ENCODE measurements at regions not wholly inside any gene's neighbourhood (a gene's known extent, or its start where the extent isn't known, plus 50 kb on each side); places are given as distances from the start of the nearest gene placed in this dataset.
"Not testable (repeated sequence)": the region's sequence is repeated elsewhere in the genome, so short reads cannot be mapped to it uniquely, and the experiment has no call there.

DNA sequence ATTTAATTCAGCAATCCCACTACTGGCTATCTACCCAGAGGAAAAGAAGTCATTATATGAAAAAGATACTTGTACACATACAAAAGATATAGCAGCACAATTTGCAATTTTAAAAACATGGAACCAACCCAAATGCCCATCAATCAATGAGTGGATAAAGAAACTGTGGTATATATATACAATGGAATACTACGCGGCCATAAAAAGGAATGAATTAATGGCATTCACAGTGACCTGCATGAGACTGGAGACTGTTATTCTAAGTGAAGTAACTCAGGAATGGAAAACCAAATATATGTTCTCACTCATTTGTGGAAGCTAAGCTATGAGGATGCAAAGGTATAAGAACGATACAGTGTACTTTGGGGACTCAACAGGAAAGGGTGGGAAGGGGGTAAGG lies 102.8 kb upstream of the KCNMA1 start:
- DNase-seq; H3K36me3 Mint-ChIP-seq; POLR2A ChIA-PET; H3K27ac Mint-ChIP-seq; H3K9me3 Mint-ChIP-seq; H3K4me3 Mint-ChIP-seq; ATAC-seq (ENCODE audit: low read depth); H3K4me1 Mint-ChIP-seq: not testable (repeated sequence)
- H3K27me3 Mint-ChIP-seq: peaks cover 11% of the 10 kb centered on the region

DNA sequence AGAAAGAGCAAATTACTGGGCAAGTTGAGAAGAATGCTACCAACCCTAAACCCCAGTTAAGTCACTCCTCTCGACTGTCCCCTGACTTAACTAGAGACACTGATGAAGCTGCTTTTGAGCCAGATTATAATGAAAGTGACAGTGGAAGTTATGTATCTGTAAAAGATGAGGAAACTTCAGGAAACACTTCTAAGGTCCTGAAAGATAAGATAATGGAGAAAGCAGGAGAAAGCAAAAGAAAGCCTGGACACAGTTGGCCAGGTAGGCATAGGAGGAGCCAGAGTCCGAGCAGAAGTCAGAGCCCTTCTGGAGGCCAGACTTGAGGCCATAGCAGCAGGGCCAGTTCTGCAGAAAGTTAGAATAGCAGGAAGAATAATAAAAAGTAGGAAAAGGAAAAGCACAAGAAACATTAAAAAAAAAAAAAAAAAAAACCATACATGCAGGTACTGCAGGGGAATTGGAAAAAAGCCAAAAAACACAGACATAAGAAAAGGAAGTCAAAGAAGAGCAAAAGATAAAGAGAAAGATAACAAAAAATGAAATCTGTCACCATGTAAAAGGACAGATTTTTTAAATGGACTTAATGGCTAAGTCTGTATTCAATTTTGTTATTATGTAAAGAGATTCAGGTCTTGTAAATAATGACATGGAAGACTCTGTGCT lies 101.0 kb upstream of the KCNMA1 start:
- no peaks in the 10 kb centered on the region for H3K4me1 Mint-ChIP-seq
- H3K27me3 Mint-ChIP-seq: peaks cover 7% of the 10 kb centered on the region
- no peaks in the 10 kb centered on the region for H3K36me3 Mint-ChIP-seq
- H3K9me3 Mint-ChIP-seq: peaks cover 9% of the 10 kb centered on the region
- no peak overlapping the region for H3K4me3 Mint-ChIP-seq
- no peak for DNase-seq
- no peak overlapping the region for H3K27ac Mint-ChIP-seq
- POLR2A ChIA-PET: no interaction called here
- ATAC-seq (ENCODE audit: low read depth): no peak

DNA sequence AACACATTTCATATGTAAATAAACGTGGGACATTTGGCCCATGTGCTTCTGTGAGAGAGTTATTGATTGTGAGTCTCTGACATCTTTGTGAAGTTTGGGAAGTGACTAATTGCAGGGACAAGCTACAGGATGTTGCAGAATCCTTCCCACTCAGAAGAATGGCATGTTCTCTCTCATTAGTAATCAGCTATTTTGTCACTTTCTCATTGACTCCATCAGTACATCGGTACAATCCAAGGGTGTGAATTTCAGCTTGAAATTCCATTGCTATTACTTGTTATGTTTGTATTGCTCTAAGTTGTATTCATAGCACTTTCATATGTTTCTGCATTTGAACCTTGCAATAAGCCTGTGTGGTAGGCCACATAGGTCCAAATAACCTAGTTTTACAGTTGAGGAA lies 100.0 kb upstream of the KCNMA1 start:
- Mint-ChIP-seq H3K27me3 (peaks cover 7% of the 10 kb centered on the region), H3K27ac (no peak overlapping the region), H3K36me3 (no peaks in the 10 kb centered on the region), H3K9me3 (peaks cover 9% of the 10 kb centered on the region), H3K4me3 (no peak overlapping the region), H3K4me1 (no peaks in the 10 kb centered on the region)
- POLR2A ChIA-PET: no interaction called here
- DNase-seq (no peak), ATAC-seq (ENCODE audit: low read depth) (no peak)

DNA sequence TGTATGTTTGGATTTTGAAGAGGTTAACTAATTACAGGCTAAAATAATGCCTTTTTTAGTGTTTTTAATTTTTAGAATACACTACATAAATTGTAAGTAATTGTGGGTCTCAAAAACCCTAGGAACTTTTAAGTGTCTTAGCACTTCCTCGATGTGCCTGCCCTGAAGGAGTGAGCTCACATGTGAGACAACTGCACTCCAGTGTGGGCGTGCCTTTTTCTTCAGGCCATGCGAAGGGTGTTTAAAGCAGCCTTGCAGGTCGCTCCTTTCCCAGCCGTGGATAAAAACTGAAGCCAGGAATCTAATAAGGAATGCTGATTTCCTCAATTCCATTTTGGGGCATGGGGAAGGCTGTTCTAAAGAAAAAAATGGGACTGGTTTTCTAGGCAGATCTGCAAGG lies 97.5 kb upstream of the KCNMA1 start:
- H3K4me3 Mint-ChIP-seq; H3K4me1 Mint-ChIP-seq; ATAC-seq (ENCODE audit: low read depth); H3K9me3 Mint-ChIP-seq; H3K27me3 Mint-ChIP-seq; H3K36me3 Mint-ChIP-seq; DNase-seq; POLR2A ChIA-PET; H3K27ac Mint-ChIP-seq: not testable (repeated sequence)

DNA sequence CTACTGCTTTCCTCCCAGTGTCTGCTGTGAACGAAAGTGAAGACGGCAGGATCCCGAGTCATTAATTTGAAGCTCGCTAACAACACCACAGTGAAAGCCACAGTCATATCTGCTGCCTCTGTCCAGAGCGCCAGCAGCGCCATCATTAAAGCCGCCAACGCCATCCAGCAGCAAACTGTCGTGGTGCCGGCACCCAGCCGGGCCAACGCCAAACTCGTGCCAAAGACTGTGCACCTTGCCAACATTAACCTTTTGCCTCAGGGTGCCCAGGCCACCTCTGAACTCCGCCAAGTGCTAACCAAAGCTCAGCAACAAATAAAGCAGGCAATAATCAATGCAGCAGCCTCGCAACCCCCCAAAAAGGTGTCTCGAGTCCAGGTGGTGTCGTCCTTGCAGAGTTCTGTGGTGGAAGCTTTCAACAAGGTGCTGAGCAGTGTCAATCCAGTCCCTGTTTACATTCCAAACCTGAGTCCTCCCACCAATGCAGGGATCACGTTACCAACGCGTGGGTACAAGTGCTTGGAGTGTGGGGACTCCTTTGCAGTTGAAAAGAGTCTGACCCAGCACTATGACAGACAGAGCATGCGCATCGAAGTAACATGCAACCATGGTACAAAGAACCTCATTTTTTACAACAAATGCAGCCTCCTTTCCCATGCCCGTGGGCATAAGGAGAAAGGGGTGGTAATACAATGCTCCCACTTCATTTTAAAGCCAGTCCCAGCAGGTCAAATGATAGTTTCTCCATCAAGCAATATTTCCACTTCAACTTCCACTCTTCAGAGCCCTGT lies 94.8 kb upstream of the KCNMA1 start:
- H3K36me3 Mint-ChIP-seq: no peaks in the 10 kb centered on the region
- POLR2A ChIA-PET: no interaction called here

DNA sequence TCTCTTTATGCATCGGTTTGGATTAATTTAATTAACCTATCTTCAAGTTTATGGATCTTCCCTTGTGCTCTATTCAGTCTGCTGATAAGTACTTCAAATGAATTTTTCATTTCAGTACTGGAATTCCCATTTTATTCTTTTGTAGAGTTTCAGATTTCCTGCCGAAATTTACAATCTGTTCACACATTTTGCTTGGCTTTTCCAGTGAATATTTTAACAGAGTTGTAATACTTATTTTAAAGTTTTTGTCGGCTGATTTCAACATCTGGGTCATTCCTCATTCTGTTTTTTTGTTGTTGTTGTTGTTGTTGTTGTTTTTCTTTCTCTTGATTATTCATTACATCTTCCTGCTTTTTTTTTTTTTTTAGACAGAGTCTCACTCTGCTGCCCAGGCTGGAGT lies 89.9 kb upstream of the KCNMA1 start:
- no peaks in the 10 kb centered on the region for H3K36me3 Mint-ChIP-seq
- no peaks in the 10 kb centered on the region for H3K4me1 Mint-ChIP-seq
- ATAC-seq (ENCODE audit: low read depth) (no peak), DNase-seq (no peak)
- no peak overlapping the region for H3K4me3 Mint-ChIP-seq
- POLR2A ChIA-PET: no interaction called here
- H3K9me3 Mint-ChIP-seq: no peaks in the 10 kb centered on the region
- no peak overlapping the region for H3K27ac Mint-ChIP-seq
- peaks cover 26% of the 10 kb centered on the region for H3K27me3 Mint-ChIP-seq

More for the DNA sequence above, 94.8 kb upstream of the KCNMA1 start:
- Mint-ChIP-seq H3K27me3 (peaks cover 20% of the 10 kb centered on the region), H3K9me3 (peaks cover 5% of the 10 kb centered on the region), H3K4me3 (no peak overlapping the region), H3K4me1 (no peaks in the 10 kb centered on the region), H3K27ac (no peak overlapping the region)
- ATAC-seq (ENCODE audit: low read depth) (no peak), DNase-seq (no peak)

DNA sequence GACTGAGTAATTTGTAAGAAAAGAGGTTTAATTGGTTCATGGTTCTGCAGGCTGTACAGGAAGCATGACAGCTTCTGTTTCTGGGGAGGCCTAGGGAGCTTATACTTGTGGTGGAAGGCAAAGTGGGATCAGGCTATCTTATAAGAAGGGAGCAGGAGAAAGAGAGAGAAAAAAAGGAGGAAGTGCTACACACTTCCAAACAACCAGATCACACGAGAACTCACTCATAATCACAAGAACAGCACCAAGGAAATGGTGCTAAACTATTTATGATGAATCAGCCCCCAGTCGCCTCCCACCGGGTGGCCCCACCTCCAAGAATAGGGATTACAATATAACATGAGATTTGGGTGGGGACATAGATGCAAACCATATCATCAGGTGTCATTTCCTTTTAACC lies 89.1 kb upstream of the KCNMA1 start:
- Mint-ChIP-seq H3K27ac (no peak overlapping the region), H3K27me3 (peaks cover 27% of the 10 kb centered on the region), H3K4me1 (no peaks in the 10 kb centered on the region), H3K36me3 (no peaks in the 10 kb centered on the region), H3K9me3 (no peaks in the 10 kb centered on the region), H3K4me3 (no peak overlapping the region)
- no peak for ATAC-seq (ENCODE audit: low read depth)
- POLR2A ChIA-PET: no interaction called here
- no peak for DNase-seq

DNA sequence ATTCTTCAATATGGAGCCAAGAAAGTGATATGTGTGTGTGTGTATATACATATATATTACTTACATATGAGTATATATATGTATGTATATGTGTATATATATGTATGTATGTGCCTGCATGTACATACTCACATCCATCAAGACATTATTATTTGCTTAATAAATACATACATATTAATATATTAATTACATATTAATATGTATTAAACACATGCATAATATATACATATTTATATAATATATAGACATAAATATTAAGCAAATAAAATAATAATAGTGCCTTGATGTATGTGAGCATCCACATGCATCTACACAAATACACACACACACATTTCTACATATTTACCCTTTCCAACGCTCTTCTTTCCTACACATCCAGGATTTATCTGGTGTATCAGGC lies 88.7 kb upstream of the KCNMA1 start:
- Mint-ChIP-seq H3K27ac (no peak overlapping the region), H3K27me3 (peaks cover 27% of the 10 kb centered on the region), H3K4me1 (no peaks in the 10 kb centered on the region), H3K9me3 (no peaks in the 10 kb centered on the region), H3K4me3 (no peak overlapping the region), H3K36me3 (no peaks in the 10 kb centered on the region)
- POLR2A ChIA-PET: no interaction called here
- DNase-seq (no peak), ATAC-seq (ENCODE audit: low read depth) (no peak)

DNA sequence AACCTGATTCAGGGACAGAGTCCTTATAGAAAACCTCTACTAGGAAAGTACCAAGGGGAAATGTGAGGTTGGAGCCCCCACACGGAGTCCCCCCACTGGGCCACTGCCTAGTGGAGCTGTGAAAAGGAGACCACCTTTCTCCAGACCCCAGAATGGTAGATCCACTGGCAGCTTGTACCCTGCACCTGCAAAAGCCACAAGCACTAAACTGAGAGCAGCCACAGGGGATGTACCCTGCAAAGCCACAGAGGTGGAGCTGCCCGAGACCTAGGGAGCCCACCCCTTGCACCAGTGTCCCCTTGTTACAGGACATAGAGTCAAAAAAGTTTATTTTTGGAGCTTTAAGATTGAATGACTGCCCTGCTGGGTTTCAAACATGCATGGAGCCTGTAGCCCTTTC lies 87.2 kb upstream of the KCNMA1 start:
- no peak overlapping the region for H3K27ac Mint-ChIP-seq
- no peaks in the 10 kb centered on the region for H3K4me1 Mint-ChIP-seq

DNA sequence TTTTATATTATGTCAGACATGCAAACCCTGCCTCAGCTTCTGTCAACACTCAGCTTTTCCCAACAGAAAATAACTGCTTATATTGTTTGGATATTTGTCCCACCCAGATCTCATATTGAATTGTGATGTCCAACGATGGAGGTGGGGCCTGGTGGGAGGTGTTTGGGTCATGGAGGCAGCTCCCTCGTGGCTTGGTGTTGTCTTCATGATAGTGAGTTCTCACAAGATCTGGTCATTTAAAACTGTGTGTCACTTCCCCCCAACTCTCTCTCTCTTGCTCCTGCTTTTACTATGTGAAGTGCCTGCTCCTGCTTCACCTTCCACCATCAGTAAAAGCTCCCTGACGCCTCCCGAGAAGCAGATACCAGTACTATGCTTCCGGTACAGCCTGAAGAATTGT lies 85.8 kb upstream of the KCNMA1 start:
- Mint-ChIP-seq H3K9me3 (no peaks in the 10 kb centered on the region), H3K27ac (no peak overlapping the region), H3K4me3 (no peak overlapping the region), H3K4me1 (no peaks in the 10 kb centered on the region), H3K27me3 (peaks cover 21% of the 10 kb centered on the region), H3K36me3 (no peaks in the 10 kb centered on the region)
- POLR2A ChIA-PET: no interaction called here
- DNase-seq: no peak
- ATAC-seq (ENCODE audit: low read depth): no peak

More for the DNA sequence above, 87.2 kb upstream of the KCNMA1 start:
- POLR2A ChIA-PET: no interaction called here
- Mint-ChIP-seq H3K36me3 (no peaks in the 10 kb centered on the region), H3K27me3 (peaks cover 25% of the 10 kb centered on the region), H3K9me3 (no peaks in the 10 kb centered on the region), H3K4me3 (no peak overlapping the region)
- no peak for ATAC-seq (ENCODE audit: low read depth)
- DNase-seq: no peak

DNA sequence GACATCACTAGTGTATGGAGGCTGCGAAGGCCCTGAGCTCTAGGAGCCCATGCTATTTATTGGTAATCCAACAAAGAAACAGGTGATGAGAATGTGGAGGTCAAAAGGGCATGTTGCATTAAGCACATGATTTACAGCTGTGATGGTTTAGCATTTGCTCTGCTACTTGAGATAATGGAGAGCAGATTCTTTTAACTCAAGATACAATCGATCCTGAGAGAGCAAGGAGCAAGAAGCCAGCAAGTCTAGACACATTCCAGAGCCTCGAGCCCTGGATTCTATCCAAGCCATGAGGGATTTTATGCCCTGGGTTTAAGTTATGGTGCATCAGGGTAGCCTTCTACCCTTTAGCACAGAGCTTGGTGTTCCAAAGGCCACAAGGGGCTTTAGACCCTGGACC lies 85.3 kb upstream of the KCNMA1 start:
- H3K27ac Mint-ChIP-seq; POLR2A ChIA-PET; DNase-seq; ATAC-seq (ENCODE audit: low read depth); H3K9me3 Mint-ChIP-seq; H3K36me3 Mint-ChIP-seq; H3K4me3 Mint-ChIP-seq; H3K4me1 Mint-ChIP-seq: not testable (repeated sequence)
- H3K27me3 Mint-ChIP-seq: peaks cover 17% of the 10 kb centered on the region

DNA sequence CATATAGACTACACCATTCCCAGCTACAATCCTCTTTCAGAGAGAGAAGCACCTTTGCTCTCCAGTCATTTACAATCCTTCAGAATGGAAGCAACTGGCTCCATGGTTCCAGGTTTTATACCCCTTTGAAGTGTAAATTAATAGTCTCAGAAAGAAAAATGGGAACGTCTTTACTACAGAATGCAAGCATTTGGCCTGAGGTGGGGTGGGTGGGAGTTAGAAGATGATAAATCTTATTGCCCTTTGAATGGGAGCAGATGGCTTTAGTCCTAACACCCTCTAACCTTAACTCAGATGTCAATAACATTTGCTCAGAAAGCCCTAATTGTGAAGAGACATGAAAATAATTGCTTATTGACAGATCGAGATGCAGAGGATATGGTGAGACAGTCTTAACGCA lies 84.2 kb upstream of the KCNMA1 start:
- Mint-ChIP-seq H3K9me3 (no peaks in the 10 kb centered on the region), H3K4me3 (no peak overlapping the region), H3K27me3 (peaks cover 13% of the 10 kb centered on the region), H3K4me1 (no peaks in the 10 kb centered on the region), H3K36me3 (no peaks in the 10 kb centered on the region), H3K27ac (no peak overlapping the region)
- POLR2A ChIA-PET: no interaction called here
- DNase-seq: no peak
- ATAC-seq (ENCODE audit: low read depth): no peak

DNA sequence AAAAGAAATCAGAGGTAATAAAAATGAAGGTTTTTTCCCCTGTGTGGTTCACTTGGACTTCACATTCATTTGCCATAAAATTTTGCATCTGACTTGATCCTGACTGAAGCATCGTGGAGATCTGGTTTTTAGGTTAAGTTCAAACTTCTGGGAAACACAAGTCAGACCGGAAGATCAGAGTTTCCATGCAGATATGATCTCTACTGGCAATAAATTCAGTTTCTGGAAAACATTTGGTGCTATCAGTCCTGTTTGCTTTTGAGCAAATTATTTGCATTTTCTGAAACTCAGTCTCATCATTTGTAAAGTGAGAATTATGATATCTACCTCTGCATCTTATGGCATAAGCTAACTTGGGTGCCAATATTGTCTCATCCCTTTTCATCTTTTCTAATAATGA lies 81.3 kb upstream of the KCNMA1 start:
- peaks cover 13% of the 10 kb centered on the region for H3K27me3 Mint-ChIP-seq
- DNase-seq (no peak), ATAC-seq (ENCODE audit: low read depth) (no peak)
- no peaks in the 10 kb centered on the region for H3K36me3 Mint-ChIP-seq
- H3K9me3 Mint-ChIP-seq: no peaks in the 10 kb centered on the region
- H3K27ac Mint-ChIP-seq: no peak overlapping the region
- H3K4me1 Mint-ChIP-seq: no peaks in the 10 kb centered on the region
- POLR2A ChIA-PET: no interaction called here
- no peak overlapping the region for H3K4me3 Mint-ChIP-seq

DNA sequence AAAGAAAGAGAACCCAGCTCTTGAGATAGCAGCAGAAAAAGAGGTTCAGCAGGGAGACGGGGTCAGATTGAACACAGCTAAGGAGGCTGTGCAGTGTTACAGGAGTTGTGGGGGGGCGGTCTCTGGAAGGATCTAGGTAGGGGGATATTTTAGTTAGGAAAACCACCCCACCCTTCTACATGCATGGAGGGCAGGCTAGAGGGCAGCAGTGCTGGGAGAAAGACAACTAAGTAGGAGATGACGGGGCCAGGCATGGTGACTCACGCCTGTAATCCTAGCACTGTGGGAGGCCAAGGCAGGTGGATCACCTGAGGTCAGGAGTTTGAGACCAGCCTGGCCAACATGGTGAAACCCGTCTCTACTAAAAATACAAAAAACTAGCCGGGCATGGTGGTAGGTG lies 80.7 kb upstream of the KCNMA1 start:
- POLR2A ChIA-PET; H3K27ac Mint-ChIP-seq; H3K9me3 Mint-ChIP-seq; ATAC-seq (ENCODE audit: low read depth); H3K4me1 Mint-ChIP-seq; H3K36me3 Mint-ChIP-seq; DNase-seq; H3K4me3 Mint-ChIP-seq: not testable (repeated sequence)
- H3K27me3 Mint-ChIP-seq: peaks cover 19% of the 10 kb centered on the region
